ENCODE measurements at regions not wholly inside any gene's neighbourhood (a gene's known extent, or its start where the extent isn't known, plus 50 kb on each side); places are given as distances from the start of the nearest gene placed in this dataset.

DNA sequence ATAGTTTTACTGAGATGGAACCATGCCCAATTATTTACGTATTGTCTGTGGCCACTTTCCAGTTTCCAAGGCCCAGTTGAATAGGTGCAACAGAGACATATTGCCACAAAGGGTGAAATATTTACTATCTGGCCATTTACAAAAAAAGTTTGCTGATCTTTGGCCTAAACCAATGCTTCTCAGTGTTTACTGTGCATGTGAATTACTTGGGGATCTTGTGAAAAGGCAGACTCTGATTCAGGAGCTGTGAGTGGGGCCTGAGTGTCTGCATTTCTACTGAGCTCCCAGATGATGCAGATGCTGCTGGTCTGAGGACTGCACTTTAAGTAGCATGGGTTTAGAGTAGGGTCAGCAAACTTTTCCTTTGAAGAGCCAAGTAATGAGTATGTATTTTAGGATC lies 94.1 kb upstream of the PDE5A start (continued):
- TF ChIP-seq, protein P1, sequence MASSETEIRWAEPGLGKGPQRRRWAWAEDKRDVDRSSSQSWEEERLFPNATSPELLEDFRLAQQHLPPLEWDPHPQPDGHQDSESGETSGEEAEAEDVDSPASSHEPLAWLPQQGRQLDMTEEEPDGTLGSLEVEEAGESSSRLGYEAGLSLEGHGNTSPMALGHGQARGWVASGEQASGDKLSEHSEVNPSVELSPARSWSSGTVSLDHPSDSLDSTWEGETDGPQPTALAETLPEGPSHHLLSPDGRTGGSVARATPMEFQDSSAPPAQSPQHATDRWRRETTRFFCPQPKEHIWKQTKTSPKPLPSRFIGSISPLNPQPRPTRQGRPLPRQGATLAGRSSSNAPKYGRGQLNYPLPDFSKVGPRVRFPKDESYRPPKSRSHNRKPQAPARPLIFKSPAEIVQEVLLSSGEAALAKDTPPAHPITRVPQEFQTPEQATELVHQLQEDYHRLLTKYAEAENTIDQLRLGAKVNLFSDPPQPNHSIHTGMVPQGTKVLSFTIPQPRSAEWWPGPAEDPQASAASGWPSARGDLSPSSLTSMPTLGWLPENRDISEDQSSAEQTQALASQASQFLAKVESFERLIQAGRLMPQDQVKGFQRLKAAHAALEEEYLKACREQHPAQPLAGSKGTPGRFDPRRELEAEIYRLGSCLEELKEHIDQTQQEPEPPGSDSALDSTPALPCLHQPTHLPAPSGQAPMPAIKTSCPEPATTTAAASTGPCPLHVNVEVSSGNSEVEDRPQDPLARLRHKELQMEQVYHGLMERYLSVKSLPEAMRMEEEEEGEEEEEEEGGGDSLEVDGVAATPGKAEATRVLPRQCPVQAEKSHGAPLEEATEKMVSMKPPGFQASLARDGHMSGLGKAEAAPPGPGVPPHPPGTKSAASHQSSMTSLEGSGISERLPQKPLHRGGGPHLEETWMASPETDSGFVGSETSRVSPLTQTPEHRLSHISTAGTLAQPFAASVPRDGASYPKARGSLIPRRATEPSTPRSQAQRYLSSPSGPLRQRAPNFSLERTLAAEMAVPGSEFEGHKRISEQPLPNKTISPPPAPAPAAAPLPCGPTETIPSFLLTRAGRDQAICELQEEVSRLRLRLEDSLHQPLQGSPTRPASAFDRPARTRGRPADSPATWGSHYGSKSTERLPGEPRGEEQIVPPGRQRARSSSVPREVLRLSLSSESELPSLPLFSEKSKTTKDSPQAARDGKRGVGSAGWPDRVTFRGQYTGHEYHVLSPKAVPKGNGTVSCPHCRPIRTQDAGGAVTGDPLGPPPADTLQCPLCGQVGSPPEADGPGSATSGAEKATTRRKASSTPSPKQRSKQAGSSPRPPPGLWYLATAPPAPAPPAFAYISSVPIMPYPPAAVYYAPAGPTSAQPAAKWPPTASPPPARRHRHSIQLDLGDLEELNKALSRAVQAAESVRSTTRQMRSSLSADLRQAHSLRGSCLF (CRISPR knock-in tag; IDR thresholded peaks at IDR 0.05; ENCODE audit: borderline replicate concordance), result no peak
- TF ChIP-seq ADNP (CRISPR knock-in tag; IDR thresholded peaks at IDR 0.05), result no peak
- TF ChIP-seq NR2F6 (IDR thresholded peaks at IDR 0.05), result no peak
- no peak for TF ChIP-seq NR2F6 (CRISPR knock-in tag; IDR thresholded peaks at IDR 0.05)

DNA sequence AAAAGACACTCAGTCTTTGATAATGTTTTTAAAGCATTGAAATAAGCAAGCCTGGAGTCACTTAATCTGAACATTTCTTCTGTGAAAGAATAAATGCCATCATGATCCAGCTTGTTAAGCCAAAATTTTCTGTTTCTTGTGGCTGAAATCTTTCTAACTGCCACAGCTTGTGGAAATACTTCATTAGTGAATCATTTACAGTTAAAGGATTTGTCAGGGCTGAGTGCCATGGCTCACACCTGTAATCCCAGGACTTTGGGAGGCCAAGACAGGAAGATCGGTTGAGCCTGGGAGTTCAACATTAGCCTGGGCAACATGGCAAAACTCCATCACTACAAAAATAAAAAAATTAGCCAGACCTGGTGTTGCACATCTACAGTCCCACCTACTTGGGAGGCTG lies 93.3 kb upstream of the PDE5A start:
- Histone ChIP-seq H3K79me2 (ENCODE audit: insufficient read depth, low read length) (no peaks in the 10 kb centered on the region), H3K36me3 (replicated peaks in 1 of 2; ENCODE audit: control insufficient read depth in 1 of 2, insufficient read depth in 2 of 2, low read length in 2 of 2) (no peaks in the 10 kb centered on the region), H3K27ac (ENCODE audit: extremely low read length, insufficient read depth, low read length) (no peak overlapping the region), H3K4me2 (ENCODE audit: low read depth, low read length) (no peak overlapping the region), H4K20me1 (ENCODE audit: insufficient read depth, low read length) (no peaks in the 10 kb centered on the region), H3K27me3 (ENCODE audit: control insufficient read depth in 1 of 2, insufficient read depth in 2 of 2, low read length in 2 of 2) (no peaks in the 10 kb centered on the region), H3K9me3 (ENCODE audit: low read length) (peaks cover 7% of the 10 kb centered on the region; the same call in 1 of the 2 replicates), H3K4me1 (ENCODE audit: insufficient read depth, low read length) (no peaks in the 10 kb centered on the region), H3K4me3 (replicated peaks in 1 of 3; ENCODE audit: insufficient read depth in 1 of 3, low read depth in 2 of 3, low read length in 3 of 3) (no peak overlapping the region), H2AFZ (ENCODE audit: low read length) (no peak overlapping the region), H3K9ac (ENCODE audit: insufficient read depth, low read depth, low read length) (no peak overlapping the region)
- no peak for DNase-seq (ENCODE audit: low spot score)
- intact Hi-C loops (cut with micrococcal nuclease; ENCODE audit: unreplicated experiment), result no loop called here
- ATAC-seq, result no peak
- ChIA-PET CTCF (ENCODE audit: low intra/inter-chr PET ratio, low total read pairs) (no interaction called here), POLR2A (no interaction called here)
- 0% methylated on average over 1 of the region's 1 CpG for WGBS (ENCODE audit: low lambda C conversion rate)
- TF ChIP-seq ZNF570 (CRISPR knock-in tag; IDR thresholded peaks at IDR 0.05; ENCODE audit: borderline replicate concordance) (no peak), TAF15 (IDR thresholded peaks at IDR 0.05; ENCODE audit: low read depth, low read length, poor library complexity, severe bottlenecking) (no peak), ZNF652 (CRISPR knock-in tag; IDR thresholded peaks at IDR 0.05; ENCODE audit: borderline replicate concordance, low read depth) (no peak), CC2D1A (CRISPR knock-in tag; IDR thresholded peaks at IDR 0.05) (no peak), ZNF383 (CRISPR knock-in tag; IDR thresholded peaks at IDR 0.05; ENCODE audit: borderline replicate concordance) (no peak), NKX3-1 (CRISPR knock-in tag; IDR thresholded peaks at IDR 0.05) (no peak), ZSCAN22 (CRISPR knock-in tag; IDR thresholded peaks at IDR 0.05) (no peak), CBFB (CRISPR knock-in tag; IDR thresholded peaks at IDR 0.05) (no peak), ELF3 (CRISPR knock-in tag; IDR thresholded peaks at IDR 0.05) (no peak), ZFP90 (CRISPR knock-in tag; IDR thresholded peaks at IDR 0.05; ENCODE audit: borderline replicate concordance) (no peak), ZNF644 (CRISPR knock-in tag; IDR thresholded peaks at IDR 0.05; ENCODE audit: low read depth) (no peak), ZNF10 (CRISPR knock-in tag; IDR thresholded peaks at IDR 0.05; ENCODE audit: borderline replicate concordance, low read depth) (no peak)
- TF ChIP-seq, protein P2, sequence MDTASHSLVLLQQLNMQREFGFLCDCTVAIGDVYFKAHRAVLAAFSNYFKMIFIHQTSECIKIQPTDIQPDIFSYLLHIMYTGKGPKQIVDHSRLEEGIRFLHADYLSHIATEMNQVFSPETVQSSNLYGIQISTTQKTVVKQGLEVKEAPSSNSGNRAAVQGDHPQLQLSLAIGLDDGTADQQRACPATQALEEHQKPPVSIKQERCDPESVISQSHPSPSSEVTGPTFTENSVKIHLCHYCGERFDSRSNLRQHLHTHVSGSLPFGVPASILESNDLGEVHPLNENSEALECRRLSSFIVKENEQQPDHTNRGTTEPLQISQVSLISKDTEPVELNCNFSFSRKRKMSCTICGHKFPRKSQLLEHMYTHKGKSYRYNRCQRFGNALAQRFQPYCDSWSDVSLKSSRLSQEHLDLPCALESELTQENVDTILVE (CRISPR knock-in tag; IDR thresholded peaks at IDR 0.05), result no peak
- TF ChIP-seq, protein P3, sequence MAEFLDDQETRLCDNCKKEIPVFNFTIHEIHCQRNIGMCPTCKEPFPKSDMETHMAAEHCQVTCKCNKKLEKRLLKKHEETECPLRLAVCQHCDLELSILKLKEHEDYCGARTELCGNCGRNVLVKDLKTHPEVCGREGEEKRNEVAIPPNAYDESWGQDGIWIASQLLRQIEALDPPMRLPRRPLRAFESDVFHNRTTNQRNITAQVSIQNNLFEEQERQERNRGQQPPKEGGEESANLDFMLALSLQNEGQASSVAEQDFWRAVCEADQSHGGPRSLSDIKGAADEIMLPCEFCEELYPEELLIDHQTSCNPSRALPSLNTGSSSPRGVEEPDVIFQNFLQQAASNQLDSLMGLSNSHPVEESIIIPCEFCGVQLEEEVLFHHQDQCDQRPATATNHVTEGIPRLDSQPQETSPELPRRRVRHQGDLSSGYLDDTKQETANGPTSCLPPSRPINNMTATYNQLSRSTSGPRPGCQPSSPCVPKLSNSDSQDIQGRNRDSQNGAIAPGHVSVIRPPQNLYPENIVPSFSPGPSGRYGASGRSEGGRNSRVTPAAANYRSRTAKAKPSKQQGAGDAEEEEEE (CRISPR knock-in tag; IDR thresholded peaks at IDR 0.05; ENCODE audit: borderline replicate concordance), result no peak
- in situ Hi-C loops (cut with HindIII; ENCODE audit: extremely low pct_ligation_motif_present, low pct_unique_long_range_greater_than_20kb), result no loop called here
- no peak for FAIRE-seq
- BruUV-seq (replicated peaks), result no TSS peak
